HG03469 (cell line): ENCODE measurements at regions not wholly inside any gene's neighbourhood (a gene's known extent, or its start where the extent isn't known, plus 50 kb on each side); places are given as distances from the start of the nearest gene placed in this dataset.

Experiments
- ATAC-seq: cut with Tn5 transposase; IDR thresholded peaks from one replicate; pipeline ENCODE4 v1.9.1; 2021; ENCODE audit warnings: mild to moderate bottlenecking, moderate library complexity, moderate number of reproducible peaks; ENCODE audit not compliant: unreplicated experiment

DNA sequence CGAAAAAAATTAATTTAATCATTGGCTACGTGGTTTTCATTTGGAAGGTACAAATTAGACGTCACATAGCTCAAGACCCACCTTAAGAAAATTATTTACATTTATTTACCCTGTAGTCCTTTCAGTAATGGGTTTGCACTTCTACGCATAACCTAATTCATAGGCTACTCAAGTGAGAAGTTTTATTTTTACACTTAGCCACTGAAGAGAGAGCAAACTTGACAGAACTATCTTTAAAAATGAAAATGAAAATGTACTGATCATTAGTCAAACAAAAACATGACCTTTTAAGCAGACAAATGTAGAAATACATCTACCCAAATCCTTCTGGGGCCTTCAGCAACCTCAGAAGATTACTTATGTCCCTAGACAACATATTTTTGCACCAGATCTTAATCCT lies 269.4 kb upstream of the TTC14 start:
- ATAC-seq: peak; percentile 54

DNA sequence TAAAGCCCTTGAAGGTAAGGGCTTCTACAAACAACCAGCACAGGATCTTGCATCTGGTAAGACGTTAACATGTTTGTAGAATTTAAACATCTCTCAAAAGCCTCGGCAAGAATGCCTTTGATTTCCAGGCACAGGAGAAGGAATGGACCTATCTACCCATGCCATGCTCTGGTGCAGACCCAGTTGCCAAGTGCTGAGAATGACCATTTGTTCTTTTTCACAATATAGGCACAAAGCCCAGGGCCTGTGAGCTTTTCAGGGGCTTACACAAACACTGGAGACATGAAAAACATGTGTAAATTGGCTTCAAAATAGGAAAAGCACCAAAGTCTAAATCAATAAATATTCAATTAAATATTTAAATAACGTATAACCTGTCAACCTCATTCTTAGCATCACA lies 266.9 kb upstream of the TTC14 start:
- no peak for ATAC-seq

DNA sequence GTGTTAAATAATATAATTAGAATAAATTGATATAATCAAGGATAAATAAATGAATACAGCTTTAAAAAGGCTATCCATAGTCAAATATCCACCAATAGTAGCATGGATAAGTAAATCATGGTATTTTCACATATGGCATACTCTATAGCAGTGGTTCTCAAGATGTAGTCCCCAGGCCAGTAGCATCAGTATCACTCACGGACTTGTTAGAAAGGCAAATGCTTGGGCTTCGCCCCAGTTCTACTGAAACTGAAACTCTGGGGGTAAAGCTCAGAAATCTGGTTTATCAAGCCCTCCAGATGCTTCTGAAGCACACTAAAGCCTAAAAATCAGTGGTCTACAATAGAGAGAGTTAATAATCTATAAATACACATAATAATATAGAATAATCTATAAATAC lies 261.6 kb upstream of the TTC14 start:
- ATAC-seq: no peak

DNA sequence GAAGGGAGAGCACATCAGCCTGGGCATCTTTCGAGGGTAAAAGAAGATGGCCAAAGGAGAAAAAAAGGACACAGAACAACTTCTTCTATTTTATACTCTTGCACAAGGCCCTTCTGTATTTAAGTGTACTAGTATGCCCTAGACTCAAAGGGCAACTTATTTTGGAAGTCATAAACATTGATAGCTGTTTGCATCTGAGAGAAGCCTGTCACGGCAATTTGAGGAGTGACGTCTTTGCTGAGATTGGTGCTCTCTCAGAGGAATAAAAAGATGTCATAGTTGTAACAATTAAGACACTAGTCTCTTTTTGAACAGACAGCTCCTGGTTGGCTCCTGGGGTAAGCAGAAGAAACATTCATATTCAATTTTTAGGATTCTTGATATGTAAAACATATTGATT lies 260.4 kb upstream of the TTC14 start:
- ATAC-seq: no peak

DNA sequence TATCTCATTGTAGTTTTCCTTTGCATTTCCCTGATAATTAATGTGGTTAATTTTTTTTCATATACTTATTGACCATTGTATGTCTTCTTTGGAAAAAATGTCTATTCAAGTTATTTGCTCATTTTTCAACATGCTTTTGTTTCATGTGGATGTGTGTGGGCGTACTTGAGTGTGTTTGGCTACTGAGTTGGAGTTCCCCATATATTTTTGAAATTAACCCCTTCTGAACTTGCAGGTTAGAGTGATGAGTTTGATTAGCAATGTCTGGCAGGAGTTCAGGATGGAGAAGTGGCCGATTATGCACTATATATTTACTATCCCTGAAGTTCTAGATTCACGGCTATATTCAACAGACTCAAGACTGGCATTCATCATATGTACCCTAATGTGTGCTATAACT lies 250.4 kb upstream of the TTC14 start:
- ATAC-seq: no peak

DNA sequence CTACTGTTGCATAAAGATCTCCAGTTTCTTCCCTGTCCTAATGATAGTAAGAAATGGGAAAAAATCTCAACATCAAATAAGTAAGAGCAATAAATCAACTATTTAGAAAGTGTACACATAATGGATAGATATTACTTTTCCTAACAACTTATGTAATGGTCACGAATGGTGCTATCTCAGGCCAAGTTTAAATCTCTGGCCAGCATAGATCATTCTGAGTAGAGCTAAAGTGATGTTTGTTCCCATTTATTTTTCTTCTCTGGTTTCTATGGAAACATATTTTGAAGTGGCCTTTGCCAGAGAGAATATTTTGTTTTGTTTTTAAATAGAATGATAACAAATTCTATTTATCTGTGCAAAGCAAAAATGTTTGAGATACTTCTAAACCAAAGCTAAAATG lies 249.7 kb upstream of the TTC14 start:
- ATAC-seq: no peak

DNA sequence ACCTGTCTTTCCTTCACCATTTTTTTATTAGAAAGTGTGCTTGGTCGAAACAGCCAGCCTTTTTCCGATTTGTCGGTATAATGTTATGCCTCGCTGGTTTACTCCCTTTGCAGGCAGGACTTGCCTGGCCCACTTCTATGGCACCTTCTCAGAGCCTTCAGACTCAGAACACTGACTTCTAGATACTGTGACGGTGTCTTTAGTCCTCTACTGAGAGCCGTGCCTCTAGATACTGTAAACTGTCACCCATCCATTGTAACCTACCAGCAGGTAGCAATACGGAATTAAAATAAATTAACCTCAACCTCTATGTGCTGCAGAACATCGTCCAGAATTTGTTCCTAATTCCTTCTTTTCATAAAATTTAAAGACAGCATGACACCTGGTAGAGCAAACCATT lies 247.7 kb upstream of the TTC14 start:
- ATAC-seq: no peak

DNA sequence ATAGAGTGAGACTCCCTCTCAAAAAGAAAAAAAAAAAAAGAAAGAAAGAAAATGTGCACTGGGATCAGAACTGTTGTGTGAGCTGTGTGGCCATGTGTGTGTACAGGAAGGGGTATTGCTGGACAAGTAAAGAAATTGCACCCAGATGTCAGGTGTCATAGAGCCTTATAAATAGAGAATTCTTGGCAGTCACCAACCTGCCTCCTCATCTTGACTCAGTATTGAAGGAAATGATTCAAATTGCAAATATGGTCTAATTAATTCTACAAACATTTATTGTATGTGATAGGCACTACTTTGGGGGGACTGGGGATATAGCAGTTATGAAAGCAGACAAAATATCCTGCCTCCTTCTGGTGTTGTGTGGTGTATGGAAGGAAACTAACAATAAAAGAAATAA lies 243.8 kb upstream of the TTC14 start:
- no peak for ATAC-seq

DNA sequence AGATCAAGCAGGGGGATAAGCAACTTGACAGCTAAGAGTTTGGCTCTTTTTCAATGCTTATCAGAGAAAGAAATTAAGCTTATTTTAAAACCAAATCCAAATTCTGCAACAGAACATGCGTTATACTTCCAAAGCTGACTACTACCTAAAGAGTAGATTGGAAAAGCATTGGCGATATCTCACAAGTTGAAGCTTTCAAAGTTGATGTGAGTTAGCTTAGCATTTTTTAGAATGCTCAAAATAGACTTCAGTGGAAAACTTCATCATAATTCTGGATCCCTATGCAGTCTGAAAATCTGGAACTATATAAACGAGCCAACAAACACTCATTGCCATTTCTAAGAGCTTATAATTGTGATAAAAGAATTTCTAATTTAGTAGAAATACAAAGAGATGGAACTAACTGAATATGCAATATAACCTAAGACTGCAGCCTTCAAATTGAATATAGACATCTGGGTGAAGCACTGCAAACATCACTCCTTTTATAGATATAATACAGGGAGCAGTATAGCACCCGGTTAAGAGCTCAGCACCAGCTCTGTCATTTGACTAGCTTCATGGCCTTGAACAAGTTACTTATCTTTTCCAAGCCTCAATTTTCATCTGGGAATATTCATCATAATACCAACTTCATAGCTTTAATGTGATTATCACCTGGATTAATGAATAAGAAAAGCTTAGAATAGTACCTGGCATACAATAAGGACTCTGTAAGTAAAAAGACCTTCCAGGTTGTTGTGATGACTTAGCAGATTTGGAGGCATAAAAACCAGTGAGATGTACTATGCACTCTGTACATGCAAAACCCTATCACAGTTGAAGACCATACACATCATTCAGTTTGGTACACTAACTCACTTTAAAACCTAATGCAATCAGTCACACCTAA lies 242.7 kb upstream of the TTC14 start:
- no peak for ATAC-seq

DNA sequence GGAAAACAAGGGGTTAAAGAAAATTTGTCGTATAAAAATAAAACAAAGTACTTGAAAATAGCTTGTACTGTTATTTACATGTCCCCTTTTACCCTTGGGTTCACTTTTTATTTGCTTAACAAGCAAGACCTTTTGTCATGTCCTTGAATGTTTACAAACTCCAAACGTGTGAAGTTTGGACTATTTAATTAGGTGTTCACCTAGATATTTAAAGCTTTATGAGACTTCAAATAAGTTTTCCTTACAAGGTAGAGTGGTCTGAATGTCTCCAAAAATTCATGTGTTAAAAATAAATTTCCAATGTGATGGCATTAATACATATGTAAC lies 242.0 kb upstream of the TTC14 start:
- no peak for ATAC-seq

DNA sequence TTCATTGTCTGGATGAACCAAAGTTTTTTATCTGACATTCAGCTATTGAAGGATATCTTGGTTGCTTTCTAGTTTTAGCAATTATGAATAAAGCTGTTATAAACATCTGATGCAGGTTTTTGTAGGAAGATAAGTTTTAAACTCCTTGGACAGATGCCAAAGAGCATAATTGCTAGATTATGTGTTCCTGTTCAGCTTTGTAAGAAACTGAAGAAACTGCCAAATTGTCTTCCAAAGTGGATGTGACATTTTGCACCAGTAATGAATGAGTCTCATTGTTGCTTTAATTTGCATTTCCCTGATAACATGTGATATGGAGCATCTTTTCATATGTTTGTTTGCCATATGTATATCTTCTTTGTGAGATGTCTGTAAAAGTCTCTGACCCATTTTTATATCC lies 239.9 kb upstream of the TTC14 start:
- no peak for ATAC-seq

DNA sequence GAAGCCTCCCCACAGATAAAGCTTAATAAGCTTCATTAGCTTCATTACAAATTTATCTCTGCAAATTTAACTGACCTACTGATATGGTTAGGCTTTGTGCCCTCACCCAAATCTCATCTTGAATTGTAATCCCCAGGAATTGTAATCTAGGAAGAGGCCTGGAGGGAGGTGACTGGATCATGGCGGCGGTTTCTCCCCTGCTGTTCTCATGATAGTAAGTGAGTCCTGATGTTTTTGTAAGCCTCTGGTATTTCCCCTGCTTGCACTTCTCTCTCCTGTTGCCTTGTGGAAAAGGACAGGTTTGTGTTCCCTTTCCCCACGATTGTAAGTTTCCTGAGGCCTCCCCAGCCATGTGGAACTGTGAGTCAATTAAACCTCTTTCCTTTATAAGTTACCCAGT lies 226.1 kb upstream of the TTC14 start:
- no peak for ATAC-seq

DNA sequence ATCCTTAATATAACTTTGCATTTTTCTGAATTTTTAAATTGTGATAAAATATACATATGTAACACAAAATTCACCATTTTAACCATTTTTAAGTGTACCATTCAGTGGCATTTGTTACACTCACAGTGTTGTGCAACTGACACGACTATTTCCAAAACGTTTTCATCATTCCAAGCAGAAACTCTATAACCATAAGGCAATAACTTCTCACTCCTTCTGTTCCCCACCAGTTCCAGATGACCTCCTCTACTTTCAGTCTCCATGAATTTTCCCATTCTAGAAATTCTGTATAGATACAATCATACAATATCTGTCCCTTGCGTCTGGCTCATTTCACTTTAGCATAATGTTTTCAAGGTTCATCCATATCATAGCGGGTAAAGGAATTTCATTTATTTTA lies 223.5 kb upstream of the TTC14 start:
- ATAC-seq: no peak

DNA sequence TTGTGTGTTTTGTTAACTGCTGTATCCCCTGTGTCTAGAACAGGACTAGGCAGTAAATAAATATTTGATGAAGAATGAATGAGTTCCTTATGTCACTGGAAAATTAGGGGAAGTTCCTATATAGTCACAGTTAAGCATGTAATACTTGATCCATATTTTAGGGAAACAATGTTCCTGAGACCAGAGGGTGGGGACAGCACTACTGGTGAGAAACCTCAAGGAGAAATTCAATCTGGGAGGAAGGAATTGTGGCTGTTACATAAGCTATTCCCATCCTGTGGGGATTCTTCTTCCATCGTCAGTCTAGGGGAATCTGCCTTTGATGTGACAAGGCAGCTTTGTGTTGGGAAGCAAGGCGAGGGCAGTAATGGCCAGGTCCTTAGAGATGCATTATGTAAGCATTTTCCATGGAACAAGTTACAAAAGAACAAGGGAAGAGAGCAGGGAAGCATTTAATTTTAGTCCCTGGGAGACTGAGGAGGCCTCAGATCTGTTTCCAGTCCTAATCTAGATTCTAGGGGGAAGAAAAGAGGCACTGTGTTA lies 219.3 kb upstream of the TTC14 start:
- ATAC-seq: no peak

DNA sequence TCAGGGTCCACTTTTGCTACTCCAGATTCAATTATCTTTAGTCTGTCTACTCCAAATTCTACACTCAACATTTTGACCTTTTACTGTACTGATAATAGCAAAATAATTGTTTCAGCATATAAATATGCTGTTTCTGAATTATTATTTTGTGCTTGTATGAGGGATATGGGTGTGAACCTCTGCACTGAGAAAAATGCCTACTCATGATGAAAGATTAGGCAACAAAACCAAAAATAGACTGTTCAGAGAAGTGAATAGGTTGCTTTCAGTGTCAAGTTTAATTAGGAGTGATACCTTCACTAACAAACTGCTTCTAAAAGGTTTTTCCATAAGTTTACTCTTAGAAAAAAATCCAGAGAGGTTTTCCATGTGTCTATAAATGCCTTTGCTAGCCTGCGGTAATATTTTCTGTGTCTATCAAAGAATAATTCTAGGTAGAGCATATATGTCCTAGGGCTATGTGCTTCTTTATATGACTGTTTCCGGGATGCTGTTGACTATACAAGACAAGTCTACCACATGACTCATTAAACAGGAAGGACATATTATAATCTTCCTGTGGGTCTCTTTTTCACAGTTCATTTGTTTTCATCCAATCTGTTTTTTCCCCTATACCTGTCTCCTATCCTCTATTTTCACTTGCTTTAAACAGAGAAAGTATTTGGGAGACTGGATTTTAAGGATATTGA lies 218.5 kb upstream of the TTC14 start:
- no peak for ATAC-seq

DNA sequence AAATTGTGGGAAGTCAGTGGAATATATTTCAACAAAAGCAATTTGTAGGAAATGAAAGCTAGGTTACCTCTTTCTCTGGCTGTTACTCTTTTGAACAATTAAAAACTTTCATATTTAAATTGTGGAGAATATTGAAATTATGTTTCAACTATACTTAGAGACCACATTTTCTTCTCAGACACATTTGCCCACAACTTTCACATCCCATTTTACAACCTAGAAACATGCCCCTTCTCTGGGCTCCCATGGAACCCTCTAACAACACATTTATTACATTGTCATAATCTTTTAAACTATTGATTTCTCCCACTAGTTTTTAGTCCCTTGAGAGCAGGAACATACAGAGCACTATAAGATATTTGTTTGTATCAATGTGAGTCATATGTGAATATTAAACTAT lies 211.7 kb upstream of the TTC14 start:
- ATAC-seq: no peak

DNA sequence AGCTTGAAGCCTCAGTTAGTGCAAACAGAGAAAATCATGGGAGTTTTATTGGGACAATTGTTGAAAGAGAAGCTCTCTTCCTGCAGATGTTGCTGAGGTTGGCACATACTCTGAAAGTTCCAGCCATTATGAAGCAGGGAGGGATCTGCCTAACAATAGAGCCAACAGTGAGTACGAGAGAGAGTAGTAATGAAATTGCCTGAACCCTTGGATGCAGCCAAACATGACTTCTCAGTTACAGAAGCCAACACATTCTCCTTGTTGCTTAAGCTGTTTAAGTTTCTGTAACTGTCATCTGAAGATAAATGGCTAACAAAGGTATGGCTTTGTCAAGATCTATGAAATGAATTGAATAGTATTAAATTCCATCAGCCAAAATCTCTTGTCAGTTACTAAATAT lies 211.0 kb upstream of the TTC14 start:
- no peak for ATAC-seq

DNA sequence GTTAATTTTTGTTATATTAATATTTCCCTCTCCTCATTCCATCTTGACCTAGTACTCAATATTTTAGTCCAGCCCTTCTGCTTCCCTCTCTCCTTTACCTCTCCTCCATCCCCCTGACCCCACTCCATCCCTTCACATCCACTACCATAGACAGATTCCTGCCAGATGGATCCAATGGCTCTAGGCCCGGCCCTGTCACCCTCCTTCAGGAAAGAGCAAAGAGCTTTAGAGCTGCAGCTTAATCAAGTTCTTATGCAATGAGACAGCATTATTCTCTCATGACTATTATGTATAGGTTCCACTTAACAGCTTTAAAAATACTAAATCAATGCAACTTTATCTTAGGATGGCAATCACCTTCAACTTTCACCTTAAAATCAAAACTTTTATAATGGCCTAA lies 200.7 kb upstream of the TTC14 start:
- no peak for ATAC-seq

DNA sequence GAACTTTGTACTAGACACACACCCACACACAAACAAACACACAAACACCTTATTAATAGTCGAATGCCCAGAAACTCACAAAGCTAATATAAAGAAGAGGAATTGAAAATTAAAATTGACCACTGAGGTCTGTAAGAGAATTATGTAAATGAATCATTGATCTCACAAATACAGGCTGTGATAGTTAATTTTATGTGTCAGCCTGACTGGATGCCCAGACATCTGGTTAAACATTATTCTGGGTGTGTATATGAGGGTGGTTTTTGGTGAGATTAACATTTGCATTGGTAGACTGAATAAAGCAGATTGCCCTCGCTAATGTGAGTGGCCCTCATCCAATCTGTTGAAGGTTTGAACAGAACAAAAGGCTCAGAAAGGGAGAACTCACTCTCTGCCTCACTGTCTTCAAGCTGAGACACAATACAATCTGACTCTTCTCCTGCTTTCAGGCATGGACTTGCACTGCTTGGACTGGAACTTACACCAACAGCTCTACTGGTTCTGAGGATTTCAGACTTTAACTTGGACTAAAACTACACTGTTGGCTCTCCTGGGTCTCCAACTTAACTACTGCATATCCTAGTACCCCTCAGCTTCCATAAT lies 199.4 kb upstream of the TTC14 start:
- no peak for ATAC-seq

DNA sequence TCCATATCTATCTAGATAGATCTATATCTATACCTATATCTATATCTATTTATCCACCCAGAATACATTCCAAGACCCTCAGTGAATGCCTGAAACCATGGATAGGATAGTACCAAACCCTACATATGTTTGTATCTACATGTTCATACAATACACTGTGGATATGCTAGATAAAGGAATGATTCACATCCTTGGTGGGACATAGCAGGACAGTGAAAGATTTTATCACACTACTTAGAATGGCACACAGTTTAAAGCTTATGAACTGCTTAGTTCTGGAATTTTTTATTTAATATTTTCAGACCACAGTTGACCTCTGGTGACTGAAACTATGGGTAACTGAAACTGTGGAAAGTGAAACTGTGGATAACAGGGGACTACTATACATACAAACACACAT lies 198.8 kb upstream of the TTC14 start:
- ATAC-seq: no peak

DNA sequence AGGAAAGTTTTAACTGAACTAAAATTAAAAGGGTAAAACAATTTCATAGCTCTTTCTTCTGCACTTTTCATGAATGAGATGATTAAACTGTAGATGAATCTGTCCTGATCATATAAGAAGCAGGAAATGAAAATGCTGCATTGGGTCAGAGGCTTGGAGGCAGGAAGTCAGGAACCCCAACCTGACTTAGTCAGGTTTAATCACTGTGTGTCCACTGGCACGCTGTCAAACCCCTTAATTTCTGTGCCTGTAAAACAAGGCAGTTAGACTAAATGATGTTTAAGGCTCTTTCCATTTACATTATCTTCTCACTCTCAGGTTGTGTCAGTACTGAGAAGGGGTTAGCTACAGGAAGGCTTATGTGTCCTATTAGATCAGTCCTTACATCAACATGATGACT lies 193.3 kb upstream of the TTC14 start:
- no peak for ATAC-seq

DNA sequence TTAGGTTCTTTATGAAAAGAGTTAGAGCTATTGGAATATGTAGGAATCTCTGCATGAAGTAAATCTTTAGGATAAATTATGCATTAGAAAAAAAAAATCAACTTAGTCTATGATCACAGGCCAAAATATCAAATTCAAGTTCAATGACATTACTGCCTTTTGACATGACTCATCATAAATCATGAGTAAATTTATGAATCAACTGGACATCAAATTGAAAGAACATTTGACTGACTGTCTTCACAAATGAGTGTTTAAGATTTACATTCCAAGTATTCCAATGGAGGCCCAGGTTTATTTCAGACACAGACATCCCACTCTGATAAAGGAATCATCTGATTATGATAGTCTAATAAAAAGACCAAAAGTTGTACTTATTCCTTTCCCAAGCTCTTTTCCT lies 192.8 kb upstream of the TTC14 start:
- no peak for ATAC-seq
